Right ventricle myocardium inferior (tissue), 1 donor: ENCODE measurements at regions not wholly inside any gene's neighbourhood (a gene's known extent, or its start where the extent isn't known, plus 50 kb on each side); places are given as distances from the start of the nearest gene placed in this dataset.
A peak's percentile ranks its signal among the peaks of the same experiment; 100 is the strongest.

Source experiments
- ATAC-seq: fragments of 200-7000 bp; cut with Tn5 transposase; one replicate; pipeline ENCODE4 v1.9.1; 2020; ENCODE audit warnings: mild to moderate bottlenecking, moderate library complexity
- DNase-seq: peaks from one replicate; pipeline ENCODE4 v3.0.0; 2021; ENCODE audit errors: missing footprints
- intact Hi-C: fragments of 100-400 bp; cut with DNase I; formaldehyde crosslinking; loops from one replicate; pipeline ENCODE4 v1.11.0; 2022
- donor health status: DM: no; HTN: yes; CAD: no; lungs with severe emphysema.

DNA sequence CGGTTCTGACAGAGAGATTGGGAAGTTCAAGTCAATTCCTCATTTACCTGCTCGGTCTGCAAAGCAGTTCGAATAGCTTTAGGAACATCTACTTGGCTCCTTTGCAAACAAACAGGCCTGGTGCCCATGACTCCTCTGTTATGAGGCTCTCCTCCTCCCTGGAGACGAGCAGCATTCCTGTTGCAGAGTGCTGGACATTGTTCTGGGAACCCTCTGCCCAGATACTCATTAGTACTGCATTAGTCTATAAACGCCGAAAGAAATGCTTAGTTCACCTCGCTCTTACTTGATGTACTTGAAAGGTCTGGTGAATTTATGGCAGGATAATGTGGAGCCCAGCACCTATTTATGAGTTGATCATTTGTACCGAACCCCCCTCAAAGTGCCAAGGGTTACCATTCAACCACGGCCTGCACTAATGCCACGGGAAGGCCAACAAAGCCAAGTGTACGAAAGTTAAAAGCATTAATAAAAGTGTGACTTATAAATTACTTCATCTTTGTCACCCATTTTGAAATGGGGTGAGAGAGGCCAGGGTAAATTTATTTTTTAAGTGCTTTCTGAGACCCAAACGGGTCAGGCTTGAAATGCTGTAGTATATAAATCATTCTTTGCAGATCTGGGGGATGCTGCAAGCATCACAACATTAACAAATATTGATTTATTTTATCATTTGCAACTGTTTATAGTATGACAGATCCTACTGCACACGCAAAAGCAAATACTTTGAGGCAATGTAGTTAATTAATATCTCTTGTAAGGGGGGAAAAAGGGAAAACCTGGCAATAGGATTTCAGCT, 478.9 kb upstream of the PSMD7 start:
- ATAC-seq (no peak), DNase-seq (no peak)
- intact Hi-C loops = no loop called here

DNA sequence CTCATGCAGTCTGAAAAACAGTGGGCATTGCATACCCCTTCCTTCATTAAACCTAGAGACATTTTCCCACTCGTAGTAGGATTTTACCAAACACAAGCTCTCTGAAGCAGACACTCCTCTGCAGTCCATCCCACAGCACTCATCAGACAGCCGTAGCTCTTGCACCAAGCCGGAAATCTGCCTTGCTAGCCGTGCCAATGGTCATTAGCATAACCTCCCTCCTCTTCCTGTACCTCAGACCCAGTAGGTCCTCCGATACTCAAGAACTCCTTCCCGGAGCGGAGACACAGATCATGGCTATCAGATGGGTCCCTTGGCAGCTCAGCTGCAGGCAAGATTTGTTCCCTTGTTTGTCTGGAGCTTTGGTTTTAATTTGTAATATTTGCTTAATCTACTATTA, 483.1 kb upstream of the PSMD7 start:
- intact Hi-C loops = loop anchor here (2.0 kb wide), 1 partner anchor 27 kb away; no protein-coding TSS in a partner anchor
- DNase-seq (no peak), ATAC-seq (peak; percentile 52)

DNA sequence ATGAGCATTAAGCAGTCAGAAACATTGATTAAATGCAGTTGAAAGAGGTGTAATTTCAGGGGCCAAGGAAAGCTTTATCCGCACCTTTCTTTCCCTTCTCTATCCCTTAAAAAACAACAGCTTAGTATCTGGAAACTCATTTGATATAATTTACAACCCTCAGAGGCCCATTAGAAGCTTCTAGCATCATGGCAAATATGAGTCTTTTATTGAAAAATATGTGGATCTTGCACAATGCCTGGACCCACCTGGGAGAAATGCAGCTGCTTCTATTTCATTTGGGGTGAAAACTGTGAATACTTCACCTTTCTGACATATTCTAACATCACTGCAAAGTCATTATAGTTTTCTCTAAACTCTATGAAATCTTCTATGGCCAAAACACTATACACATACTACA, 492.2 kb upstream of the PSMD7 start:
- DNase-seq = no peak
- intact Hi-C loops = no loop called here

DNA sequence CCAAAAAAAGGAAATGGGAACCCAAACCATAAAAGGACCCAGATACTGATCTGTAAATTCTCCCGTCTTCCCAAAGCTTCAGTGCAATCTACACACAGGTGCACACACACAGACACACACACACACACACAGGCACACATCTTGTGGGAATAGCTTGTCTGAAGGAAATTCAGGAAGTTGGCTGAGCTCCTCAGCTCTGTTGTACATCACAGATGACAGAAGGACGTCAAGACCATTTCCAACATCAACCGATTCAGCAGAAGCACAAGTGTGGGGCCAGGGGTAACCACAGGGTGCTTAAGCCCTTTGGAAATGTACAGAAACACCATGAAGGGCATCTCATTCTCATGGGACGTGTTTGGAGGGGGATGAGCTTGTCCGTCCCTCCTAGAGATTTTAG, 498.1 kb upstream of the PSMD7 start:
- ATAC-seq (no peak), DNase-seq (no peak)
- intact Hi-C loops = no loop called here

More for the DNA sequence above, 492.2 kb upstream of the PSMD7 start:
- no peak for ATAC-seq

DNA sequence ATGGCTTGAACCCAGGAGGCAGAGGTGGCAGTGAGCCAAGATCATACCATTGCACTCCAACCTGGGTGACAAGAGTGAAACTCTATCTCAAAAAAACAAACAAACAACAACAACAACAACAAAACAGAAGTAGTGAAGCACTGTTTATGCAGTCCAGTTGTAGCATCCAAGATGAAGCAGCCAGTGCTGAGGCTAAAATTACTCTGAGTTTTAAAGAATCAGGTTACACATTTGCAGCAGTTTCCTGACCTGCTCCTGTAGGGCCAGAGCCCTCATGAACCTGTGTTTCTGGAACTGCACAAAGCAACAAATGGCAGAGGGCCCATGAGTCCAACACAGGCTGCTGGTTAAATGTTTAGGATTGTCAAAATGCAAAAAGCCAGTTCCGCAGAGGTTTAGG, 499.5 kb upstream of the PSMD7 start:
- ATAC-seq (no peak), DNase-seq (no peak)
- intact Hi-C loops = no loop called here

DNA sequence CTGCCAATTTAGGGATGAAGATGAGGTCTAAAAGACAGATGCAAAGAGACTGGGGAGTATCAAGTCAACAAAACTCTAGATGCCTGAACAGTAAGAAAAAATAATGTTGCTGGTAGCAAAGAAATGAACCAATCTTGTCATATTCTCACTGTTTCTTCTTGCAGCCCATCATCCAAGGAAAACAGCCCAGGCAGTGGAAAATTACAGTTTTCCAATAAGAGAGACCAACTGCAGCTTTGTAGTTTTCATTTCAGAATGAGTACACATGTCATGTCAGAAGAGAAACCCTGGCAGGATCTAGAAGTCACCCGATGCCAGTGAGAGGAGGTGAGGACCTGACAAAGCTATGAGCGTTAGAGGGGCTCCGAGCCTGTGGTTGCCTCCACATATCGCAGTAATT, 500.4 kb upstream of the PSMD7 start:
- ATAC-seq = no peak
- DNase-seq = no peak
- intact Hi-C loops = no loop called here

DNA sequence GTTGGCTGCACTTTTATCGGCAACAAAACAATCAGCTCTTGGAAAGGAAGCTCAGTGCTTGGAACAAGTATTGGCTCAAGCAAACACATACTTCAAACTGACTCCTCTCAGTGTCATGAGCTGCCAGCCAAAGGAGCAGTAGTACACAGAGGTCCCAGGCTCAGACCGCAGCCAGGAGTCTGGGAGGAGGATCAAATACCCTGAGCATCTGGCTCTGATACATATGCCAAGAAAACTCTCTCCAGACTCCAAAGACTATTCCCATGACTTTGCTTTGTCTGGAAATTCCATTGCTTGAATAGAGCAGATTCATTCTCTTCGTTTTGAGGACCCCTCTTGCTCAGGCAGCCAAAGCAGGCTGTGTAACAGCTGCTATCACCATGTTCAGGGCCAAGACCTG, 501.6 kb upstream of the PSMD7 start:
- ATAC-seq (peak; percentile 96), DNase-seq (no peak)
- intact Hi-C loops = no loop called here

DNA sequence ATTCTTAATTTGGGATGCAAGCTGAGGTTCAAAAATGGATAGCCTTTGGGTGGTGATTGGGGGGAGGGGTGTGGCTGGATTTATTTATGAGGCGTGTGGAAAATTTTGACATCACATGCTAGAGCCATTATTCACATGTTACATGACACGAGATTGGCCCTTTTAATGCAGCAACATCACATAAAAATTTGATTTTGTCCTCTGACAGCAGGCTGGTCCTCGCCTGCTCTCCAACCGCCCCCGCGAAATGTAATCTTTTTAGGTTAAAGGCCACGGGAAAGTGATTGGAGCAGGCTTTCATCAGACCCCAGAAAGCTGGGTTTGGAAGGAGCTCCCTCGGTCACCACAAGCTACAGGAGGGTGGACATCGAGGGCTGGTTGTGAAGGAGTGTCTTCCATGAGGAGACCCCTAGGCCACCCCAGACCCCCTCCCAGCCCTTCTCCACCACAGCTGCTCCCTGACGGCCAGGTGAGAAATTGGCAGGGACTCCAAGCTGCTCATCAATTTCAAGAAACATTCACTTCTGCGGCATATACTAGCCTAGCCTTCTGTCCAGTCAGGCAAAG, 502.7 kb upstream of the PSMD7 start:
- DNase-seq (no peak), ATAC-seq (no peak)
- intact Hi-C loops = no loop called here

DNA sequence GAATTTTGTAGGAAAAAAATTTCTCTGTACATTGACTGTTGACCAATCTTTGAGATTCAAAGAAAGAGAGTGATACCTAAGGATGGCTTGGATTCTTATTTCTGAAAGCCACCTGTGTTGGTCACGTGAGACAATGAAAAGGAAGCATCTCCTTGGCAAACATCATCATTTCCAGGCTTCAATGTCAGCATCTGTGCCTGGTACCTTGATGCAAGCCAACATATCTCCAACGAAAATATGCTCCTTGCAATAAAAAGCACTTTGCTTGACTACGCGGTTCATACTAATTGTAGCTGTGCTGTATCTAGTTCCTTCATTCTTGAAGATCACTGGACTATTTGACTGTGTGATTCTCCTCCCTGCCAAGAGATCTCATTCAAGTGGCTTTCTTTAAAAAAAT, 503.4 kb upstream of the PSMD7 start:
- ATAC-seq (no peak), DNase-seq (no peak)
- intact Hi-C loops = no loop called here

DNA sequence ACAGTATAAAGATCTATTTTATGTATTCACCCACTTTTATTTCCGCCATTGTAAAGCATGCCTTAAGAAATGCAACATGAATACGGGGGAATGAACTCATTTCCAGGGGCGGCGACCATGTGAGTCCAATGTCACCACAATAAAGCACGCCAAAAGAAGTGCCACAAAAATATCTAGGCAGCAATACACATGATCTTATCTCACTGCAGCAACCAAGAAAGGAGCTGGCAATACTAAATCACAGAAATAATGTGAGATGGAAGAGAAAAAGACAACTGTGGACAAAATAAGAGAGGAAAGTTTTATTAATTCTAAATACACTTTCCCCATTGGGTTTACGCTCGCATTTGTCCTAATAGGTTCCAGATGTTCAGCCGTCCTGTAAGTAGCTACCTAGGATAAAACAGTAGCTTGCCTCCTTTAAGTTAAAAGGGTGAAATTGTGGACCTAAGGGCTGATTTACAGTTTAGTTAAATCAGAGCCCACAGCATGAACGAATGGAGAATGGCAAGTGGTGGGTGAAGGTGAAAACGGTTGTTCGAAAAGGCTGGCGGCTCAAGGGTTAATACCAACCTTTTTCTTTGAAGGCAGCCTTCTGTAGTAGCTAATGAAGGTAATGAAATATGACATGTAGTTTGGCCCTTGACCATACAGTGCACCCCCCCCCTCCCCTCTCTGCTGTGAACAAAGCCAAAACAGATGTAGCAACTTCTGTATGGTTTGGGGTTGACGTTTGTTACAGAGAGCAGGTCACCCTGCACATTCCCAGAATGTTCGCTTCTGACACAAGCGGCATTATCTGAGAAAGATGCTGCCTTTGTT, 504.2 kb upstream of the PSMD7 start:
- DNase-seq = no peak
- intact Hi-C loops = no loop called here
- peak; percentile 20 for ATAC-seq

DNA sequence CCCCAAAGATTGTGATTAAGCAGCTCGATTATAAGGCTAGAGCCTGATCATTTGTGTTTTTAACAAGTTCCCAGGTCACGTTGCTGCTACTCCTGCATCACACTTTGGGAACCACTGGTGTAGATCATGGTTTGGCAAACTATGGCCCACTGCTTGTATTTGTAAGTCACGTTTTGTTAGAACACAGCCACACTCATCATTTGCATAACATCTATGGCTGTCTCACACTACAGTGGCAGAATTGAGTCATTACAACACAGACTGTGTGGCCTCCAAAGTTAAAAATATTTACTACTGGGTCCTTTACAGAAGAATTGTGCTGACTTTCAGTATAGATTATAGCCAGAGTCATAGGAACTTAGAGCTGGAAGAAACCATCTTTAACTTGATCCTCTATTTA, 515.3 kb upstream of the PSMD7 start:
- intact Hi-C loops = no loop called here
- ATAC-seq = no peak
- no peak for DNase-seq

DNA sequence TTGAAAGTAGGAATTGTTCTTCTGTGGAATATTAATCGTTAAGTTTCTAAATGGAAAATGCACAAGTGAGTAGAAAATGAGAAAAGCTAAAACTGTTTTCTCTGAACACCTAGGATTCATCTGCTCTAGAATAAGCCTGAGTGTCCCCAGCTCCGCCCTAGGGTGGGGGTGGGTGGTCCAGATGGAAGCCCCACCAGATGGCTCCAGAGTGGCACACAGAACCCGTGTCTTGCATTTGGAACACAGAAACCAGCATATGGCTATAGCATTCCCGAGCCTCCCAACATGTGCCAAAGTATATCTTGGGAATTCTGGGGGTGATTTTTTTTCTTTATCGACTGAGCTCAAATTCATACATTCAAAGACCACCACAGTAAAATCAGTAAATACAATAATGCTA, 517.7 kb upstream of the PSMD7 start:
- ATAC-seq (no peak), DNase-seq (no peak)
- intact Hi-C loops = no loop called here

DNA sequence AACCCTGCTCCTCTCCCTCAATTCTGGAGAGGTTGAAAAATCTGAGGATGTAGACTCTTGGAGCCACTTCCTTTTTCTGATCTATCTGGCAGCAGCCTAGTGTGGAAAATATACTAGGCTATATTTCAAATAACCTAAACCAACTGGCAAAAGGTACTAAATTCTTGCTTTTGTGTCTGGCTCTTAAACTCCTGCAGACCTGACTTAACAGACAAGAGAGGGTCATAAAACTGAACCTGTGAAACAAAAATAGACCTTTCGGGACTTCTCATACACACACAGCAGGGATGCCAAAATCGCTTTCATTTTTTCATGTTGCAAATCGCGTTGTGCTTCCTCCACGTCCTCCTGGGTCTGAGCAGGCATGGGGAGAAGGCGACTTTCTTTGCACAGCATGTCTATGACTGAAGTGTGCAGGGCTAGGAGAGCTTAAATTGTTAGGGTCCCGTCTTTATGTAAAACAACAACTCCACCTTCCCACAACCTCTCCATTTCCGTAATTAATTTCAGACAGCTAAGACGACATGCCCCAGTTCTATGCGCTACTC, 520.7 kb upstream of the PSMD7 start:
- no peak for DNase-seq
- intact Hi-C loops = no loop called here
- ATAC-seq = no peak

DNA sequence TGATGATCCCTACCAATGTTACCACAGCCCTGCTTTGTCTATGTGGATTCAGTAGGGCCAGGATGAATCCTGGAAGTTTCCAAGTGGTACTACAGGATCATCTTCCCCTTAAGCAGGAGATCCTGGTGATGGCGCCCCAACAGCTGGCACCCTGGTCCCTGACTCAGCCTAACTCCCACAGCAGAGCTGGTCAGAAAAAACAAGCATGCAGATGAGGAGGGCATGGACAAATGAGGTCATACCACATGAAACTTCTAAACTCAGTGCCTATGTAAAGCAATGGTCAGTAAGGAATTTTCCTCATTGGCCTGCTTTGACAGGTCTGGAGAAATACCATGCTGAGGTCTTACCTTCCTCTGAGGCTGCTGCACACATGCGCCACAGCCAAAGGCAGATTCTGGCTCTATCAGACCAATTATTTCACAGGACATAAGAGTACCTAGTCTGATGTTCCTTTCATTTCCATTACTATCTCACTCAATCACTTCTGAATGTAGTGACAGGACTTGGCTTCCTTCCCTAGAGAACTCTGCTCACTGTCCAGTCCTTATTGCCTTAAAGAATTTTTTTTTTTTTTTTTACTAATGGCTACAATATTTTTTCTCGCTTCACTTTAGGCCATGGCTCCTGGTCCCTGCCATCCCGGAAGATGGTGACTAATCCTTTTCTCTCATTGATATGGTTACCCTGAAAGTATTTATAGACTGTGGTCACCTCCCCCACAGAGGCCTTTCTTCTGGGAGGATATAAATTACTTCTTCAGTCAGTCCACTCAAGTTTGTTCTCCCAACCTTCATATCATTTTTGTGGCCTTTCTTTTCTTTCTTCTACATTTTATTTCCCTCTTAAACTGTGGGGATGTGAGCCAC, 525.2 kb upstream of the PSMD7 start:
- ATAC-seq = no peak
- no peak for DNase-seq
- intact Hi-C loops = no loop called here

DNA sequence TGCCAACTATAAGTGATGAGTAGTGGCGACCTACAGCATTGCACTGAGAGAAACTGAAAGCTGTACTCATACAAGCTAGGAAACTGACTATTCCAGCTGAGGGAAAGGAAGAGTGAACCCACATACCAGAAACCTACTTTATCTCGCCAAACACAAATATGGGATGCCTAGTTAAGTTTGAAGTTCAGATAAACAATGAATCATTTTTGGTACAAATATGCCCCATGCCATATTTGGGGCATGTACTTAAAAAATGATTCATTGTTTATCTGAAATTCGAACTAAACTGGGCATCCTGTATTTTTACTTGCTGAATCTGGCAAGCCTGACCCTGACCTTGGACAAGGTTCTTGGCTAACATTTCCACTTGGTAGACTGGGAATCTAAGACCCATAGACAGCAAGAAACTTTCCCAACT, 527.8 kb upstream of the PSMD7 start:
- intact Hi-C loops = no loop called here
- ATAC-seq = no peak
- no peak for DNase-seq

DNA sequence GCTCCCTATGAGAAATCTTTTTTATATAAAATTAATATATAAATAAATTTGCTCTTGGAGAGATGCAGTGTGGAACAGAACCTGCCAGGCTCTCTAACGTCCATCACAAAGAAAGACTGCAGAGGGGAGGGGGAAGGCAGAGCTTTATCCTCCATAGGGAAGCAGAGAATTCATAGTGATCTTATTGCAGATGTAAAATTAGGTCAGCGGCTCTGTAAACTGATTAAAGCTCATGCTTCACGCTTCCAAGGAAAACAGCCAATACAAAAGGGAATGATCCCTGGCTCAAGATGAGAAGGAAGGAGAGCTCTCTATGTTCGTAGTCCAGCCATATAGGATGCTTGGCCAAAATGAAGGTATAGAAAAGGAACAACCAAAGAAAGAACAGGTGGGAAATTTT, 532.3 kb upstream of the PSMD7 start:
- DNase-seq (no peak), ATAC-seq (no peak)
- intact Hi-C loops = no loop called here

DNA sequence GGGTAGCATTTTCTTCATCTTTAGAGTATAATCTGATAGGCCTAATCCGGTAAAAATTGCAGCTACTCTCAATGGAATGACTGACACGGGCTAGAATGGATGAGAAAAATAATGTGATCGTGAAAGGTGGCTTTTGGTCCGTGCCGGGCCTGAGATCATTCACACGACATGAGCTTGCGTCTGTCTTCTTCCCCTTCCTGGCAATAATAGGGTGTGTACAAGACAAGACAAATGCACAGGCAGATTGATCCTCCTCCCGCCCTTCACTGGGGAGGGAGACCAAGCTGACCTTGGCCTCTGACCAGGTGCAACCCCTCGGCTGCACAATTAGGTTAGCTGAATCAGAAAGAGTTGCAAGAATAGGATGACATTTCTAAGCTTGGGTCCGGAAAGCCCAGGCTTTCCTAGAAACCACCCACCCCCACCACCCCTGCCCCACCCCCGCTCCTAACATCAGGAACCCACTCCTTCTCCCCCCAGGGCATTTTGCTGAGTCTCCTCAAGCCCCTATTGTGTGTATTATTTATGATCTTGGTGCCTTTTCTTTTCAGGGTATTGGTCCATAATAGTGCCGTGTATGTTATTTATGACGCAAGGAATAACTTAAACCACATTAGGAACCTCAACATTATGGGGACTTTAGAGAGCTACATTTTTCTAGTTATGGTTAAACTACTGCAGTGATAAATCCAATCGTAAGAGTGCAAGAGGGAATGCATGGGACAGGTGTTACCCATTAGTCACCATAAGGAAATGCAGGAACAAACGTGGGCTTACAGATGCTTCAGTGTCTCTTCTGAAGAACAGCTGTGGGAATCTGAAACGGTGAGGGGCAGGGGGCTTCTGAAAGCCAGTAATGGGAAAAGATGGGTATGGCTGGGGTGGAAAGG, 540.1 kb upstream of the PSMD7 start:
- intact Hi-C loops = no loop called here
- DNase-seq (no peak), ATAC-seq (no peak)

DNA sequence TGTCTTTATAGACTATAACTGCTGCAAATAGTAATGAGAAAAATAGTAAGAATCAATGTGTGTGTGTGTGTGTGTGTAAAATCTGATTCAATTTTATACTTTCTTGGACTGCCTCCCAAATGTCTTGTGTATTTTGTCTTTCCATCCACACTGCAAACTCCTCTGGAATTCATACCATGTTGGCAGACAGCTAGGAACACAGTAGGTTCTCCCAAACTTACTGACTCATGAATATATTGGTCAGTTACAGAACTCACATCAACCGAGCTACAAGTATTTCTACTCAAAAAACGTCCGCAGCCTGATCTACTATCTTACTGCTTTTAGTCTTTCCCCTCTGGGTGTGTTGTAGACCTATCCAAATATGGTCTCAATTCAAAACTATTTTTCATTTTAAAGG, 542.7 kb upstream of the PSMD7 start:
- ATAC-seq = no peak
- DNase-seq = no peak
- intact Hi-C loops = no loop called here
